Right hindlimb (tissue), 1 donor: ENCODE measurements at regions not wholly inside any gene's neighbourhood (a gene's known extent, or its start where the extent isn't known, plus 50 kb on each side); places are given as distances from the start of the nearest gene placed in this dataset.
"Not testable (repeated sequence)": the region's sequence is repeated elsewhere in the genome, so short reads cannot be mapped to it uniquely, and the experiment has no call there.

Experiments
- DNase-seq: peaks from one replicate; pipeline ENCODE4 v3.0.0-alpha.2; 2018

- DNase-seq = no peak
Measured at GRCh38 chrX:63581906-63582305, 203.1 kb downstream of the ARHGEF9 start.

- DNase-seq = no peak
Measured at GRCh38 chrX:63581398-63581797, 203.6 kb downstream of the ARHGEF9 start.

- no peak for DNase-seq
Measured at GRCh38 chrX:63576533-63576932, 208.5 kb downstream of the ARHGEF9 start.

- not testable (repeated sequence) for DNase-seq
Measured at GRCh38 chrX:63575700-63576099, 209.3 kb downstream of the ARHGEF9 start.

GRCh38 chrX:63566856-63567255, 215.7 kb upstream of the SPIN4 start:
- DNase-seq = no peak

- DNase-seq = peak; percentile 12
Measured at GRCh38 chrX:63561425-63561824, 210.3 kb upstream of the SPIN4 start.

GRCh38 chrX:63560601-63561218, 209.6 kb upstream of the SPIN4 start:
- peak; percentile 81 for DNase-seq

GRCh38 chrX:63551856-63552255, 200.7 kb upstream of the SPIN4 start:
- no peak for DNase-seq

- no peak for DNase-seq
Measured at GRCh38 chrX:63530654-63531053, 179.5 kb upstream of the SPIN4 start.

- no peak for DNase-seq
Measured at GRCh38 chrX:63529961-63530360, 178.8 kb upstream of the SPIN4 start.

GRCh38 chrX:63526863-63527262, 175.7 kb upstream of the SPIN4 start:
- no peak for DNase-seq

GRCh38 chrX:63525491-63525890, 174.4 kb upstream of the SPIN4 start:
- DNase-seq = no peak

GRCh38 chrX:63519368-63519767, 168.2 kb upstream of the SPIN4 start:
- not testable (repeated sequence) for DNase-seq

- no peak for DNase-seq
Measured at GRCh38 chrX:63514569-63515080, 163.5 kb upstream of the SPIN4 start.

GRCh38 chrX:63513825-63514568, 162.9 kb upstream of the SPIN4 start:
- peak; percentile 57 for DNase-seq

- no peak for DNase-seq
Measured at GRCh38 chrX:63511361-63511760, 160.2 kb upstream of the SPIN4 start.

- DNase-seq = no peak
Measured at GRCh38 chrX:63508668-63509067, 157.5 kb upstream of the SPIN4 start.

- DNase-seq = no peak
Measured at GRCh38 chrX:63506320-63506719, 155.2 kb upstream of the SPIN4 start.

- no peak for DNase-seq
Measured at GRCh38 chrX:63503541-63503940, 152.4 kb upstream of the SPIN4 start.

GRCh38 chrX:63488546-63489373, 137.6 kb upstream of the SPIN4 start:
- DNase-seq = no peak

GRCh38 chrX:63475200-63475599, 124.1 kb upstream of the SPIN4 start:
- no peak for DNase-seq

- no peak for DNase-seq
Measured at GRCh38 chrX:63471004-63471403, 119.9 kb upstream of the SPIN4 start.

GRCh38 chrX:63470506-63470905, 119.4 kb upstream of the SPIN4 start:
- DNase-seq = no peak

- DNase-seq = no peak
Measured at GRCh38 chrX:63466690-63467089, 115.6 kb upstream of the SPIN4 start.
